HG03558 (cell line): ENCODE measurements at regions not wholly inside any gene's neighbourhood (a gene's known extent, or its start where the extent isn't known, plus 50 kb on each side); places are given as distances from the start of the nearest gene placed in this dataset.
"Not testable (repeated sequence)": the region's sequence is repeated elsewhere in the genome, so short reads cannot be mapped to it uniquely, and the experiment has no call there.

ENCODE experiments used
- ATAC-seq: cut with Tn5 transposase; IDR thresholded peaks from one replicate; pipeline ENCODE4 v1.9.1; 2021; ENCODE audit warnings: moderate number of reproducible peaks; ENCODE audit not compliant: unreplicated experiment; ENCODE audit errors: extremely low read depth

DNA sequence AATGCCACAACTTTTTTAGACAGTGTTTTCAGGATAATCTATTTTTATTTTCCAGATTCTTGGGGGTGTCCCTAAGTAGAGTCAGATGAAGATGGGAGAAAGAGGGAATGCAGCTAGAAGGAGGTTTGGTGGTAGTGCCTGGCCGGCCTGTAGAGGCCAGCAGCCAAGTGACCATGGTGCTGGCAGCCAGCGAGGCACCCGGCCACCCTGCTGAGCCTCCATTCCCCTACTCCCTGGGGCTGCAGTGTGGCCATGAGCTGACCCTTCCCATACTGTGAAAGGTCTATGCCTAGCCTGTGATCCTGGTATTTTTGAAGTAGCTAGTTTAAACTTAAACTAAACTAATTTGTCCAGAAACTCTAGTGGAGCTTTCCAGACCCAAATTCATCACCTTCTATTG is 268.6 kb downstream of the CYRIA start:
- no peak for ATAC-seq

- ATAC-seq, result no peak
These were observed 269.5 kb downstream of the CYRIA start for GRCh38 chr2:16396171-16396570.

GRCh38 chr2:16395601-16396000 is 270.0 kb downstream of the CYRIA start:
- no peak for ATAC-seq

DNA sequence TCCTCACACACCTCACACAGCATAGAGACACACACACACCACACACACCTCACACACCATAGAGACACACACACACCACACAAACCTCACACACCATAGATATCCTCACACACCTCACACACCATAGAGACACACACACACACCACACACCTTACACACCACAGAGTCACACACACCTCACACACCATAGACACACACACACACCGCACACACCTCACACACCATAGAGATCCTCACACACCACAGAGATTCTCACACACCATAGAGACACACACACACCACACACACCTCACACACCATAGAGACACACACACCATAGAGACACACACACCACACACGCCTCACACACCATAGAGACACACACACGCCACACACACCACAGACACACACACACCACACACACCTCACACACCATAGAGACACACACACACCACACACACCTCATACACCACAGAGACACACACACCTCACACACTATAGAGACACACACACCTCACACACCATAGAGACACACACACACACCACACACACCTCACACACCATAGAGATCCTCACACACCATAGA is 270.6 kb downstream of the CYRIA start:
- ATAC-seq, result no peak

GRCh38 chr2:16394072-16394985 is 271.3 kb downstream of the CYRIA start:
- ATAC-seq, result no peak

GRCh38 chr2:16393500-16394071 is 272.0 kb downstream of the CYRIA start:
- ATAC-seq, result no peak

- no peak for ATAC-seq
These were observed 272.8 kb downstream of the CYRIA start for GRCh38 chr2:16392647-16393499.

DNA sequence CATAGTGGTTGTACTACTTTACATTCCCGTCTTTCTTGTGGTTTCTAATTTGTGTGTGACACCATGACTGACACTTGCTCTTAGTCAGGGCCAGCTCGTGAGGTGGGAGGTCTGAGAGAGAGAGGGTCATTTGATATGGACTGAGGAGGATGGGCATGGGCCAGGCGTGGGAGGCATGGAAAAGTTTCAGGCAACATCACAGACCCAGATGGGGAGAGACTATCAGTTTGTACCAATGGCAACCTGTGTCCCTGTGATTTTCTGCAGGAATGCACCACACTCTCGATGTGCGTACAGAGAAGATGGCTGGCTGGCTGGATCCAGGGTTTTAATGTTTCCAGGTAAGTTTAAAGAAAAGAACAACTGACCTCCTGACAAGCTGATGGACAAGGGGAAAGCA is 273.6 kb downstream of the CYRIA start:
- no peak for ATAC-seq

DNA sequence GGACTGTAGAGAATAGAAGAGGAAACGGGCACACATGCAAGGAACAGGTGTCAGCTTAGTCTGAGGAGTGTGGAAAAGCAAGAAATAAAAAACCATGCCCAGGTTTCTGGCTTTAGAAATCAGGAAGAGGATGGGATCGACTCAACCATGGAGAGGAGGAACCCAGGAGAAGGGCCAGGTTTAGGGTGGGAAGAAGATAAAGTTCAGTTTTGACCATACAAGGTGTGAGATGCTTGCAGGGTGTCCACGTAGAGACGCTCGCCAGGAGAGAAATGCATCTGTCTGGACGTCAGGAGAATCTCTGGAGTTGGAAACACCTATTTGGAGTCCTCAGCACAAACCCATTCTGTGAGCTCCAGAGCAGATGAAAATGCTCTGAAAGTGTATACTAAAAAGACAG is 275.1 kb downstream of the CYRIA start:
- ATAC-seq, result no peak

DNA sequence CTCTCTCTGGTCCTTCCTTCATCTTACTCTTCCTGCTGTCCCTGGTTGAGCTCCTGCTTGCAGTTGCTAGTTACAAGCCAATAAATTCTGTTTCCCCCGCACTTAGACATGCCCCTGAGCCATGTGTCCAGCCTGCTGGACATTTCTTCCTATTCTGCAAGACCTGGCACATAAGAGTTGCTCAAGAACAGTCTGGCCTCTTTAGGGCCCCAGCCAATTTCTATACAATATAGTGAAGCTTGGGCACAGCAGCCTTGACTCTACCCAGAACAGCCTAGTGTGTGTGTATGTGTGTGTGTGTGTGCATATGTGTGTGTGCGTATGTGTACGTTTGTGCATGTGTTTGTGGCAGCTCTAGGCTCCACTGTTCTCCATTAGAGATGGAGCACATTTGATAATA is 276.0 kb downstream of the CYRIA start:
- ATAC-seq, result no peak

DNA sequence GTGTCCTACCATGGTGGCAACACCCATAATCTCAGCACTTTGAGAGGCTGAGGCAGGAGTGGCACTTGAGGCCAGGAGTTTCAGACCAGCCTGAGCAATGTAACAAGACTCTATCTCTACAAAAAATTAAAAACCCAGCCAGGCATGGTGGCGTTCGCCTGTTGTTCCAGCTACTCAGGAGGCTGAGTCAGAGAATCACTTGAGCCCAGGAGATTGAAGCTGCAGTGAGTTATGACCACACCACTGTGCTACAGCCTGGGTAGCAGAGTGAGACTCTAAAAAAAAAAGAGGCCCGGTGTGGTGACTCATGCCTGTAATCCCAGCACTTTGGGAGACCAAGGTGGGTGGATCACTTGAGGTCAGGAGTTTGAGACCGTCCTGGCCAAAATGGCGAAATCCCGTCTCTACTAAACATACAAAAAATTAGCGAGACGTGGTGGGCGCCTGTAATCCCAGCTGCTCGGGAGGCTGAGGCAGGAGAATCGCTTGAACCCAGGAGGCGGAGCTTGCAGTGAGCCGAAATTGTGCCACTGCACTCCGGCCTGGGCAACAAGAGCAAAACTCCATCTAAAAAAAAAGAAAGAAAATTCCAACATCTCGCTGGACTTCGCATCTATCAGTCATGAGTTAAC is 277.3 kb downstream of the CYRIA start:
- not testable (repeated sequence) for ATAC-seq

DNA sequence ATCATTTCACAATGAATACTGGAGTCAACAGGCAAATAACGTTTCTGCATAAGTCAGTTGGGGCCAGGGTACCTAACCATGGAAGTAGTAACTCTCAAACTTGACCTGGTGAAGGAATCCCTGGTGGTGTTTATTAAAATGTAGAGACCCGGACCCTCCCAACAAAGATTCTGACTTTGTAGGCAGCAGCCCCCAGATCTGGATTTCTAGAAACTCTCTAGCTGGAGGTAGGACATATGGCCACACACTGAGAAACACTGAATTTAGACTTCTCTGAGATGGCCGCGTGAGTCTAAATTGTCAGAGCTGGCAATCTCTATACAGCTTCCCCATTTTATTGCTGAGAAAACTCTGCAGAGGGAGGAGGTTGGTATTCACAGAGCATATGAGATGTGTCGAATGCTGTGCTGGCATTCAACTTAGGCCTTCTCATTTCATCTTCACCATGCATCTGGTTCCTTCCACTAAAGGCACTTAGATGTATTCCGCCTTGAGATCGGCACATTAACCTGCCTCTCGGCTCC is 278.1 kb downstream of the CYRIA start:
- ATAC-seq, result no peak

DNA sequence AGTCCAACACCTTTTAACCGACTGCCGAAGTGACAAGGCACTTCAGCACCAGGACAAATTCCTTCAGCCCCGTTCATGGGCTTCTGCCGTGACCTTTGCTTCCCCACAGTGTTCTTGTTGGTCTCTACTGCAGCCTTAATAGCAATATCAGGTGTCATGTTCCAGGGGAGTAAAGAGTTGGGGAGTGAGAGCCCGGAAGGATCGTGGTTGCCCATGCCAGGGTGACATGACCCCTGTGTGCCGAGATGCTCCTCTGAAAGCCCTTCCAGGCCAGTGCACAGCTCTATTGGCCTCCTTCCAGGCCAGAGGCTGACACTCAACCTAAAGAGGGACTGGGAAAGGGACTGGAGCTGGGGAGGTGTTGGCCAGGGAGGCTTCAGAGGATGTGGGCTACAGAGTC is 279.2 kb downstream of the CYRIA start:
- no peak for ATAC-seq

DNA sequence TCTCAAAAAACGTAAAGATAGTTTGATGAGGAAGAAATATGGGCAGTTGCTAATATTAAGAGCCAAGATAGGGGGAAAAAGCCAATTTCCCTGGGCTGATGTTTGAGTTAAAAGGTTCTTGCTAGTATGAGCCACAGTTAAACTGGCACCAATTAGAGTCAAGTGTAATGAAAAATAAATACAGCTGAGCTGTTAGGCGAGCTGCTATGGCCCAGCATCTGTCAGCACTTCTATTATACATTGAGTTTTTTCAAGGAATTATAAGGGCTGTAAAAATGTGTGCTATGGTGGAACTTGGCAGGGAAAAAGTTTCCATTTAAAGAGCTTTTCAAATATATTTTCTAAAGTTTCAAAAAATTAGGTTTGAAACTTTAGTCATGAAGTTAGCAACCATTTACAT is 279.6 kb downstream of the CYRIA start:
- no peak for ATAC-seq

DNA sequence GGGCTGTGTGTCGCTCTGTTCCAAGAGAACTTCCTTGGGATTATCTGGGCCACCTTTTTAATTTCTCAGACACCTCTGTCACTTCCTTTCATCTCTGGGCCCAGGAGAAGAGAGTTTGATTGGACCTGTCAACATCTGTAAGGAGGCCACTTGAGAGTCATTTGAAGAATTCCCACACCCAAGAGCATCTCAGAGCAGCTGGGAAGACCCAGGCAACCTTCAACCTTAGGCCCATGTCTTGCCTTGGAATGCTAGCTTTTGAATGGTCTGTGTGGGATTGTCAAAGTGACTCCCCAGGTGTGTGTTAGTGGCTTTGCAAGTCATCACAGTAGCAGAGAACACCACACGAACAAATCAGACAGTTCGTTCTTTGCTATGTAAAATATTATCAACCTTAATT is 280.3 kb downstream of the CYRIA start:
- ATAC-seq, result no peak

DNA sequence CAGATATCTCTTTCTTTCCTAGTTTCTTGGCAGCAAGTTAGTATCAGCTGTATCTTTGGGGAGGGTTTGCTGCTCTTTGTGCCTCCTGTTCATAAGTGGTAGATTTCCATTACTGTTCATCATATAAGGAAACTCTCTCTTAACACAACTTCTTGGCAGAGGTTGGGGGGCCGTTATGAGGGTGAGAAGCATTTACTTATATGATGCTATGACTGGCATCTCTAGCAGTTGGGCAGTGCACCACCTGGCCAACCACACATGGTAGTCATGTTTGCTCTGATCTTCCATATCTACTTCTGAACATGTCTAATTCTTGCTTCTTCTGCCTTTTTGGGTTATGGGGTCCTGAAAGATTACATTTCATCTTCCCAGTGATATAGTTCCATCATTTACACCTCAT is 282.2 kb downstream of the CYRIA start:
- no peak for ATAC-seq

DNA sequence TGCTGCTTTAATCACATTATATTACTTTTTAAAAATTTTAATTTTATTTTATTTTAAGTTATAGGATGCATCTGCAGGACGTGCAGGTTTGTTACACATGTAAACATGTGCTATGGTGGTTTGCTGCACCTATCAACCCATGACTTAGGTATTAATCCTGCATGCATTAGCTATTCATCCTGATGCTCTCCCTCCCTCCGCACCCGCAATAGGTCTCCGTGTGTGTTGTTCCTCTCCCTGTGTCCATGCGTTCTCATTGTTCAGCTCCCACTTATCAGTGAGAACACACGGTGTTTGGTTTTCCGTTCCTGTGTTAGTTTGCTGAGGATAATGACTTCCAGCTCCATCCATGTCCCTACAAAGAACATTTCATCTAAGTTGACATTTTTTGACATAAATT is 283.2 kb downstream of the CYRIA start:
- ATAC-seq, result no peak

DNA sequence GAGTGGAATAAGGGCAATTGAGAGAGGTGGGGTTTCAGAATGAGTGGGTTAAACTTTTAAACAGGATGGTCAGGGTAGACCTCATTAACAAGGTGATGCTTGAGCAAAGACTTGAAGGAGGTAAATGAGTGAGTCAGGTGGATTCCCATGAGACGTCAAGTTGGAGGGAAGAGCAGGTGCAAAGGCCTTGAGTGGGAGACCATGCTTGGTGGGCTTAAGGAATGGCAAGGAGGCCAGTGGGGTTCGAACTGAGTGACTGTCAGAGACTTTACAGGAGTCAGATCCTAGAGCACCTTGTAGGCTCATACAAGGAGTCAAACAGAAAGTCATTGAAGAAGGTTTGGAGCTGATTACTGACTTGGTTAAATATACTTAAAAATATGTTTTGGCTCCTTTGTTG is 284.1 kb downstream of the CYRIA start:
- no peak for ATAC-seq

DNA sequence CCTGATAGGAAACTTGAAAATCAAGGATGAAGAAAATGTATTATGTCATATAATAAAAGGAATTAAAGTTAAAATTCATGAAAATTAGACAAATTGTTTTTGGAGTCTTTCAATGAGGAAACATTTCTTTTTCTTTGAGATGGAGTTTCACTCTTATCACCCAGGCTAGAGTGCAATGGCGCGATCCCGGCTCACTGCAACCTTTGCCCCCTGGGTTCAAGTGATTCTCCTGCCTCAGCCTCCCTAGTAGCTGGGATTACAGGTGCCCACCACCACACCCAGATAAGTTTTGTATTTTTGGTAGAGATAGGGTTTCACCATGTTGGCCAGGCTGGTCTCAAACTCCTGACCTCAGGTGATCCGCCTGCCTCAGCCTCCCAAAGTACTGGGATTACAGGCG is 285.7 kb downstream of the CYRIA start:
- not testable (repeated sequence) for ATAC-seq

GRCh38 chr2:16379061-16379460 is 286.6 kb downstream of the CYRIA start:
- not testable (repeated sequence) for ATAC-seq
